A673 (cell line): ENCODE measurements at regions not wholly inside any gene's neighbourhood (a gene's known extent, or its start where the extent isn't known, plus 50 kb on each side); places are given as distances from the start of the nearest gene placed in this dataset.

ENCODE experiments used
- BruUV-seq: library from RNA; stranded (reverse); fragments of 400-500 nt; replicated peaks from 2 replicates; lab custom pipeline; 2021; lab: Mats Ljungman, UMichigan
- CTCF ChIA-PET: fragments of 300-600 bp; sonication (Branson Sonifier 250); formaldehyde crosslinking; loops from one replicate; lab custom pipeline; 2022; ENCODE audit warnings: antibody characterized with exemption; lab: Charles Lee
- POLR2A ChIA-PET: fragments of 300-600 bp; sonication (Branson Sonifier 250); formaldehyde crosslinking; loops from one replicate; lab custom pipeline; 2022; ENCODE audit warnings: antibody characterized with exemption; ENCODE audit not compliant: low non-redundant PET; lab: Charles Lee
- DNase-seq: peaks from one replicate; pipeline ENCODE4 v3.0.0-alpha.2; 2015; ENCODE audit warnings: low spot score
- H3K27ac ChIP-seq: fragments of 200-600 bp; sonication (generic); 2 replicates; pipeline ENCODE4 v1.5.1; 2016; ENCODE audit warnings: mixed run types, low read depth, mild to moderate bottlenecking, mixed read lengths, antibody characterized with exemption, low read length; ENCODE audit not compliant: poor library complexity, severe bottlenecking
- H3K27me3 ChIP-seq: fragments of 200-600 bp; sonication (generic); replicated peaks from 2 replicates; pipeline ENCODE4 v1.6.1; 2017; ENCODE audit warnings: mixed run types, low read depth, mild to moderate bottlenecking, mixed read lengths, antibody characterized with exemption, low read length; ENCODE audit not compliant: insufficient read depth, poor library complexity
- H3K36me3 ChIP-seq: fragments of 200-600 bp; sonication (generic); 2 replicates; pipeline ENCODE4 v1.6.1; 2016; ENCODE audit warnings: mixed run types, mild to moderate bottlenecking, mixed read lengths, antibody characterized with exemption, low read length; ENCODE audit not compliant: insufficient read depth, poor library complexity, severe bottlenecking
- H3K4me1 ChIP-seq: fragments of 200-600 bp; sonication (generic); 2 replicates; pipeline ENCODE4 v1.6.1; 2017; ENCODE audit warnings: mixed run types, mild to moderate bottlenecking, mixed read lengths, antibody characterized with exemption, low read length; ENCODE audit not compliant: insufficient read depth, poor library complexity, severe bottlenecking
- H3K4me3 ChIP-seq: fragments of 200-600 bp; sonication (generic); 2 replicates; pipeline ENCODE4 v1.5.1; 2016; ENCODE audit warnings: low read depth, mixed run types, mild to moderate bottlenecking, mixed read lengths, low read length; ENCODE audit not compliant: poor library complexity, severe bottlenecking
- H3K9me3 ChIP-seq: fragments of 200-600 bp; sonication (generic); 2 replicates; pipeline ENCODE4 v1.6.1; 2016; ENCODE audit warnings: mixed run types, low read depth, mild to moderate bottlenecking, mixed read lengths, antibody characterized with exemption, low read length; ENCODE audit not compliant: poor library complexity, severe bottlenecking
- EZH2 ChIP-seq: fragments of 200-600 bp; sonication (generic); IDR thresholded peaks from 2 replicates; pipeline ENCODE4 v1.6.1; 2017; ENCODE audit warnings: borderline replicate concordance, low read depth, mild to moderate bottlenecking, mixed read lengths, antibody characterized with exemption, low read length; ENCODE audit not compliant: poor library complexity, severe bottlenecking
- intact Hi-C: fragments of 100-400 bp; cut with micrococcal nuclease; formaldehyde crosslinking; loops from one replicate; pipeline ENCODE4 v1.10.0; 2022; ENCODE audit not compliant: unreplicated experiment
- TF ChIP-seq, protein P1 (sequence below): fragments of 300-800, 200-600 bp; sonication (generic); conservative IDR thresholded peaks from 2 replicates; pipeline ENCODE4 v1.5.1; 2017; ENCODE audit warnings: low read depth, mild to moderate bottlenecking, antibody characterized with exemption, low read length, moderate library complexity, mixed read lengths

DNA sequence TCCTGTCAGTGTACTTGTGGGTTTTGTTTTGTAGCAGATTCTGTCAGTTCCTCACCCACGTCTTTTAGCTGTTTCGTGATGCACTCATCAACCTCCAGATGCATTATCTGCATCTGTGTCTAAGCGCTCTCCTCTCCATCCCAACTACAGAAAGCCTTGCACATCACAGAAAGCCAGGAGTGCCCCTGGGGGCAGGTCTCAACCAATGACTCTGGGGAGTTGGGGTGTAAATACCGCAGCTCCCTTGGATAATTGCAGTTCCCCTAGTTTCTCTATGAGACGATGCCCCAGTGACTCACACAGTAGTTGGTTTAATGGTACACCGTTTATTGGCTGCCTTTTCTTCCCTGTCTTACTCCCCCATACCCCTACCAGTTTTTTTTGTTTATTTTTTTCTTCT lies 158.1 kb downstream of the SOX4 start:
- no peaks in the 10 kb centered on the region for H3K36me3 ChIP-seq
- intact Hi-C loops, result no loop called here
- ChIA-PET POLR2A (no interaction called here), CTCF (no interaction called here)
- TF ChIP-seq EZH2, result no peak
- TF ChIP-seq, protein P1, sequence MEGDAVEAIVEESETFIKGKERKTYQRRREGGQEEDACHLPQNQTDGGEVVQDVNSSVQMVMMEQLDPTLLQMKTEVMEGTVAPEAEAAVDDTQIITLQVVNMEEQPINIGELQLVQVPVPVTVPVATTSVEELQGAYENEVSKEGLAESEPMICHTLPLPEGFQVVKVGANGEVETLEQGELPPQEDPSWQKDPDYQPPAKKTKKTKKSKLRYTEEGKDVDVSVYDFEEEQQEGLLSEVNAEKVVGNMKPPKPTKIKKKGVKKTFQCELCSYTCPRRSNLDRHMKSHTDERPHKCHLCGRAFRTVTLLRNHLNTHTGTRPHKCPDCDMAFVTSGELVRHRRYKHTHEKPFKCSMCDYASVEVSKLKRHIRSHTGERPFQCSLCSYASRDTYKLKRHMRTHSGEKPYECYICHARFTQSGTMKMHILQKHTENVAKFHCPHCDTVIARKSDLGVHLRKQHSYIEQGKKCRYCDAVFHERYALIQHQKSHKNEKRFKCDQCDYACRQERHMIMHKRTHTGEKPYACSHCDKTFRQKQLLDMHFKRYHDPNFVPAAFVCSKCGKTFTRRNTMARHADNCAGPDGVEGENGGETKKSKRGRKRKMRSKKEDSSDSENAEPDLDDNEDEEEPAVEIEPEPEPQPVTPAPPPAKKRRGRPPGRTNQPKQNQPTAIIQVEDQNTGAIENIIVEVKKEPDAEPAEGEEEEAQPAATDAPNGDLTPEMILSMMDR, result no peak
- no peak for DNase-seq
- H3K4me1 ChIP-seq, result peaks cover 43% of the 10 kb centered on the region
- no peaks in the 10 kb centered on the region for H3K27me3 ChIP-seq
- BruUV-seq, result no TSS peak
- H3K9me3 ChIP-seq, result no peaks in the 10 kb centered on the region
- no peak overlapping the region for H3K4me3 ChIP-seq
- no peak overlapping the region for H3K27ac ChIP-seq

DNA sequence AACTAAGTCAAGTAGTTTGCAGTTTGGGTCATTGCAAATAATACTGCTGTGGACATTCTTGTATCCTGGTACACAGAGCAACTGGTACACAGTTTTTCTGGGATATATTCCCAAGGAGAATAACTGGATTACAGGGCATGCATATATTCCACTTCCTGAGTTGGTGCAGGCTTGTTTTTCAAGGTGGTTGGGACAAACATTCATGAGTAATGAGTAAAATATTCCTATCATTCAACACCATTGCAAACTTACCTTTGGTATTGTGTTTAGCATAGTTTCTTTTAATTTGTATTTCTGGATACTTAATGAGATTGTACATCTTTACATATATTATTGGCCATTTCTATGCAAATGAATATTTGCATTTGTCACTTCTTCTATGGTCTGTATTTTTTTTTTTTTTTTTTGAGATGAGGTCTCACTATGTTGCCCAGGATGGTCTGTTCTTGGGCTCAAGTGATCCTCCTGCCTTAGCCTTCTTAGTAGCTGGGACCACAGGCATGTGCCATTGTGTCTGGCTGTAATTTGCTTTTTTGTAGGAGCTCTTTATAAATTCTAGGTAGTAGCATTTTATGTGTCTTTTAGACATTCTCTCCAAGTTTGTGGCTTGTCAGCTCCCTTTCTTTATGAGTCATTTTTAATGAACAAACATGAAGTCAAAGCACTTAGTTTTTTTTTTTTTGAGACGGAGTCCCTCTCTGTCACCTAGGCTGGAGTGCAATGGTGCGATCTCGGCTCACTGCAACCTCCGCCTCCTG lies 158.7 kb downstream of the SOX4 start:
- Histone ChIP-seq H3K27me3 (no peaks in the 10 kb centered on the region), H3K36me3 (no peaks in the 10 kb centered on the region), H3K4me1 (peaks cover 43% of the 10 kb centered on the region), H3K9me3 (no peaks in the 10 kb centered on the region), H3K27ac (no peak overlapping the region), H3K4me3 (no peak overlapping the region)
- intact Hi-C loops, result no loop called here
- no TSS peak for BruUV-seq
- TF ChIP-seq EZH2, result no peak
- TF ChIP-seq, protein P1, result no peak
- ChIA-PET CTCF (no interaction called here), POLR2A (no interaction called here)
- DNase-seq, result no peak

DNA sequence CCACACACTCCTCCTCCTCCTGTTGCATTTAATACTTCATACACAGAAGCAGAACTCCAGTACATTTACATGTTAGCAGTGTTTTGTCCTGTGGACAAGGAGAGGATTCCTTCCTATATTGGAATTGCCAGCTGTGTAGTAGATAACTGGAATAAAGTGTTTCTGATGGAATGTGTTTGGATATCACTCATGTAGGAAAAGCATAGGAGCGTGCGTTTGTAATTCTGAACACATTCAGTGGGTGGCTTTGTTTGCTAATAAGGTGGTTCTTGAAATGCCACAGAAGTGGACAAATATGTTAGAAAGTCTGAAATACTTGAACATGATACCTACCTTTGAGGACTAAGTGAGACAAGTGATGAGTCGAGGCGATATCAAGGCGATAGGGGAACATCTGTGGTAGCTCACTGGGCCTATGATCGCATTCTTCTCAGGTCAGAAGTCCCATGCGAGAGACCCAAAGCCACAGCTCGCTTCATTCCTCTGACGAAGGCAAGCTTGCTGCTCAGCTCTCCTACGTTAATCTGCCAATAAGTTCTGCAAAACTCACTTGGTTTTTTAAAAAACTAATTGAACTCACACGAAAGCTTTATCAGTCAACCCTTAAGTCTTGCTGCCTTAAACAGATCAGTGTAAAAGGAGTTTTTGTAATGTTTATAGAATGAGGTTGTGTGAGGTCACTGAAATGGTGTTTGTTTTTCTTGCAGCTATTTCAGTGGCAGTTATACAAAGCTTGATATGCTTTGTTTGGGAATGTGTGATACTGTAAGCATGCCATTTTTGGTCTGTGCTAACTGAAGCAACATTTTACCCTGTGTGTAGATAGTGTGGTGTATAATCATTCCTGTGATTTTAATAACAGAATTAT lies 159.9 kb downstream of the SOX4 start:
- BruUV-seq, result no TSS peak
- H3K36me3 ChIP-seq, result no peaks in the 10 kb centered on the region
- H3K27me3 ChIP-seq, result no peaks in the 10 kb centered on the region
- peaks cover 34% of the 10 kb centered on the region for H3K4me1 ChIP-seq
- TF ChIP-seq EZH2, result no peak
- H3K9me3 ChIP-seq, result no peaks in the 10 kb centered on the region
- POLR2A ChIA-PET, result no interaction called here
- CTCF ChIA-PET, result interaction anchor here (0.5 kb wide), 1 partner anchor 31 kb away, joined by 4 read pairs; no protein-coding TSS in a partner anchor
- intact Hi-C loops, result no loop called here
- no peak overlapping the region for H3K4me3 ChIP-seq
- no peak overlapping the region for H3K27ac ChIP-seq
- DNase-seq, result no peak
